Endodermal cell (in vitro differentiated cells): ENCODE measurements at regions not wholly inside any gene's neighbourhood (a gene's known extent, or its start where the extent isn't known, plus 50 kb on each side); places are given as distances from the start of the nearest gene placed in this dataset.
A peak's percentile ranks its signal among the peaks of the same experiment; 100 is the strongest.
"Not testable (repeated sequence)": the region's sequence is repeated elsewhere in the genome, so short reads cannot be mapped to it uniquely, and the experiment has no call there.

Experiments
- DNase-seq: peaks from one replicate; pipeline ENCODE4 v3.0.0-alpha.2; 2017
- H3K27ac ChIP-seq: 2 replicates; pipeline ENCODE4 v1.5.1; 2013; ENCODE audit warnings: mild to moderate bottlenecking, low read depth, low read length, moderate library complexity
- H3K27me3 ChIP-seq: 2 replicates; pipeline ENCODE4 v1.6.1; 2013; ENCODE audit warnings: mild to moderate bottlenecking, low read length, moderate library complexity; ENCODE audit not compliant: insufficient read depth, control insufficient read depth, poor library complexity, severe bottlenecking
- H3K36me3 ChIP-seq: 2 replicates; pipeline ENCODE4 v1.7.0; 2013; ENCODE audit warnings: mild to moderate bottlenecking, low read length, moderate library complexity; ENCODE audit not compliant: control insufficient read depth, insufficient read depth
- H3K4me1 ChIP-seq: one replicate; pipeline ENCODE4 v1.7.0; 2013; ENCODE audit warnings: low read length; ENCODE audit not compliant: control insufficient read depth, insufficient read depth
- H3K4me3 ChIP-seq: 2 replicates; pipeline ENCODE4 v1.5.1; 2013; ENCODE audit warnings: mild to moderate bottlenecking, low read length, moderate library complexity
- H3K9ac ChIP-seq: 2 replicates; pipeline ENCODE4 v1.6.1; 2013; ENCODE audit warnings: mild to moderate bottlenecking, low read length, moderate library complexity; ENCODE audit not compliant: poor library complexity, severe bottlenecking; ENCODE audit errors: extremely low read depth
- H3K9me3 ChIP-seq: 2 replicates; pipeline ENCODE4 v1.6.1; 2013; ENCODE audit warnings: mild to moderate bottlenecking, low read length, moderate library complexity; ENCODE audit not compliant: control insufficient read depth
- H3K27ac Mint-ChIP-seq: 2 replicates; pipeline ENCODE4 v1.8.0; 2020; ENCODE audit warnings: mixed read lengths
- H3K27me3 Mint-ChIP-seq: 2 replicates; pipeline ENCODE4 v1.8.0; 2021; ENCODE audit warnings: mild to moderate bottlenecking, mixed read lengths; ENCODE audit not compliant: insufficient read depth
- H3K36me3 Mint-ChIP-seq: 2 replicates; pipeline ENCODE4 v1.8.0; 2020; ENCODE audit warnings: low read depth, mixed read lengths
- H3K4me1 Mint-ChIP-seq: 2 replicates; pipeline ENCODE4 v1.8.0; 2020; ENCODE audit warnings: mixed read lengths
- H3K4me3 Mint-ChIP-seq: 2 replicates; pipeline ENCODE4 v1.8.0; 2020; ENCODE audit warnings: mild to moderate bottlenecking, moderate library complexity, mixed read lengths
- H3K9me3 Mint-ChIP-seq: 2 replicates; pipeline ENCODE4 v1.8.0; 2020; ENCODE audit warnings: mild to moderate bottlenecking, mixed read lengths
- WGBS, 2 experiments: methylation state at CpG; one replicate each; pipeline versions ENCODE4 v1.1.5 to v1.1.7; 2013; ENCODE audit warnings: missing lambda C conversion rate in 2 of 2, mixed read lengths in 1 of 2; ENCODE audit not compliant: insufficient coverage in 1 of 2, insufficient read length in 1 of 2; 5-methylcytosine and 5-hydroxymethylcytosine counted together

DNA sequence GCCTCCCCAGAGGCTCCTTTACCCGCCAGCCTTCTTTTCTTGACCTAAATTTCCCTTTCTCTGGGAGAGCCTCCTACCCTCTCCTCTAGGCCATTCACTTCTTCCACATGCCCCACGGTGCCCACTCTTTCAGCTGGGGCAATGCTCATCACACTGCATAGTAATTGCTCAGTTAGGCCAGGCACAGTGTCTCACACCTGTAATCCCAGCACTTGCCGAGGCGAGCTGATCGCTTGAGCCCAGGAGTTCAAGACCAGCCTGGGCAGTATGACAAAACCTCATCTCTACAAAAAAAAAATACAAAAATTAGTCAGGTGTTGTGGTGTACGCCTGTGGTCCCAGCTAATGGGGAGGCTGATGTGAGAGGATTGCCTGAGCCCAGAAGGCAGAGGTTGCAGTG lies 1956.7 kb downstream of the FOXD4L5 start:
- not testable (repeated sequence) for H3K27ac ChIP-seq, H3K9ac ChIP-seq, H3K36me3 Mint-ChIP-seq, H3K36me3 ChIP-seq, H3K4me1 Mint-ChIP-seq, H3K27ac Mint-ChIP-seq, H3K9me3 Mint-ChIP-seq, H3K4me3 Mint-ChIP-seq, DNase-seq, H3K9me3 ChIP-seq, H3K27me3 ChIP-seq, H3K4me3 ChIP-seq, H3K4me1 ChIP-seq
- peaks cover 29% of the 10 kb centered on the region for H3K27me3 Mint-ChIP-seq
- 87% methylated on average over 3 of the region's 6 CpGs; no CpG with 5 or more reads in 1 of the 2 experiments for WGBS, 2 experiments

DNA sequence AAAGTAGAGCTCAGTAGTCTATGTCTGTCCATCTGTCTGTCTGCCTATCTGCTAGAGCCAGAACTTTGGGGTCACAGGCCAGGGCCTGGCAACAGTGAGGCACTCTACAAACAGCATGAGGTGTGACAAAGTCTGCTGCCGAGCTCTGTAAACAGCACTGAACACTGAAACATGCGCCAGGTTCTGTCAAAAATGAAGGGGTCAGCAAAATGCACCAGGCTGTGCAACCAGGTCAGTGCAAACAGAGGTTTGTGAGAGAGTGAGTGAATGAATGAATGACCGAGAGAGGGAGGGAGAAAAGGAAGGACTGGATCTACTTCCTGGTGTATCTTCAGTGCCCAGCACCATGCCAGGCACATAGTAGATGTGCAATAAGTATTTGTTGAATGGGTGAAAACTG lies 1957.8 kb downstream of the FOXD4L5 start:
- H3K9ac ChIP-seq, H3K27ac ChIP-seq, H3K27ac Mint-ChIP-seq, DNase-seq, H3K27me3 ChIP-seq, H3K9me3 Mint-ChIP-seq, H3K9me3 ChIP-seq, H3K4me3 Mint-ChIP-seq, H3K36me3 Mint-ChIP-seq, H3K4me3 ChIP-seq, H3K4me1 Mint-ChIP-seq, H3K4me1 ChIP-seq, H3K36me3 ChIP-seq: not testable (repeated sequence)
- WGBS, 2 experiments = 84 to 85% methylated on average over 3 of the region's 3 CpGs
- H3K27me3 Mint-ChIP-seq = peaks cover 29% of the 10 kb centered on the region

DNA sequence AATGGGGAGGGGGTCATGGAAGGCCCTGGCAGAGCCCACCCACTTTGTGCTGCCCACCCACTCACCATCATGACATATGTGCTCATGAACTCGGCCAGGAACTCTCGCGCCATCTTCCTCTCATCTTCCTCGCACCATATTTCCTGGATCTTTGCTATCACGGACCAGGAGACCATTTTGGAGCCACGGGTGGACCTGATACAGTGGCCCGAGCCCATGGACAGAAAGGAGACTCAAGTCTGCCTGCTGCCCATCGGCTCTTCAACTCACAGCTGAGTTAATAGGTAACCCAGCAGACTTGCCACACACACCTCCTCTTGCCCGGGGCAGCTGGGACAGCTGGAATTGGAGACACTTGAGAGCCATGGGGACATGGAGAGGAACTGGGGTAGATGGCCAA lies 1958.3 kb downstream of the FOXD4L5 start:
- H3K27ac Mint-ChIP-seq, H3K9me3 ChIP-seq, H3K4me3 ChIP-seq, H3K9me3 Mint-ChIP-seq, H3K4me3 Mint-ChIP-seq, H3K36me3 ChIP-seq, H3K4me1 ChIP-seq, H3K4me1 Mint-ChIP-seq, H3K27ac ChIP-seq, H3K36me3 Mint-ChIP-seq, DNase-seq, H3K27me3 ChIP-seq, H3K9ac ChIP-seq: not testable (repeated sequence)
- WGBS, 2 experiments = 94% methylated on average over 3 of the region's 9 CpGs; no CpG with 5 or more reads in 1 of the 2 experiments
- peaks cover 31% of the 10 kb centered on the region for H3K27me3 Mint-ChIP-seq

DNA sequence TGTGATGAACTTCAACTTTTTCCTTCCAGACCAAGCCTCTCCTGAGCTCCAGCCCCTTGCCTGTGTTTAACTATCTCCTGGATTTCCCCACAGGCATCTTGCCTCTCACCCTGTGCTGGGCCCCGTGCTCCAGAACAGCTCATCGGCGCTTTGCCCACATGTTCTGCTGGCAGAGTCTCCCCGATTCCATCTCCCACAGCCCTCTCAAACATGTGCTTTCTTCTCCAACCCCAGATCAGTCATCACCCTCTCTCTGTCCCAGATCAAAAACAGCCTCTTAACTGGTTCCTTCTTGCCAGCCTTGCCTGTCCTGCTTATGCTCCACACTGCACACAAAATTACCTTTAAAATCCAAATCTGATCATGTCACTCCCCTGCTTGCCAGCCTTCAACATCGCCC lies 1959.3 kb downstream of the FOXD4L5 start:
- H3K4me1 ChIP-seq, DNase-seq, H3K9ac ChIP-seq, H3K4me3 ChIP-seq, H3K9me3 ChIP-seq, H3K27me3 ChIP-seq, H3K4me3 Mint-ChIP-seq, H3K27ac Mint-ChIP-seq, H3K9me3 Mint-ChIP-seq, H3K27ac ChIP-seq, H3K4me1 Mint-ChIP-seq, H3K36me3 Mint-ChIP-seq, H3K36me3 ChIP-seq: not testable (repeated sequence)
- H3K27me3 Mint-ChIP-seq = peaks cover 31% of the 10 kb centered on the region
- 79 to 90% methylated on average over 4 to 5 of the region's 5 CpGs for WGBS, 2 experiments

DNA sequence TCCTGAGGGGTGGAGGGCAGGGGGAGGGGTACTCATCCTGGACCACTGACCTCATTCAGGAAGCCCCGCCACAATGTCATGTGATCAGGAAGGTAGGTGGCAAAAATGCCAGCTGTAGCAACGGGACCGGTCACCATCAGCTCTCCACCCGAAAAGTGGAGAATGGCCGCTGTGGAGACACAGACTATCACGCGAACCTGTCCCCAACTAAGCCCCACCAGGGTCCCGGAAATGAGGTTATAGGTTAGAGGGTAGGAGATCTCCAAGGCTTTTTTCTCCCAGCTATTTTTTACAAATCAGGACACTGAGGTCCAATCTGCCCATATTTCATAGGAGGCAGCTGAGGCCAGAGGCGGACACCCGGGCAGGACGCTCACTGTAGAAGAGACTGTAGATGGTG lies 1966.9 kb downstream of the FOXD4L5 start:
- not testable (repeated sequence) for H3K9ac ChIP-seq, H3K9me3 ChIP-seq, H3K27ac Mint-ChIP-seq, H3K4me3 ChIP-seq, DNase-seq, H3K36me3 ChIP-seq, H3K27me3 ChIP-seq, H3K27ac ChIP-seq, H3K4me3 Mint-ChIP-seq, H3K4me1 Mint-ChIP-seq, H3K9me3 Mint-ChIP-seq, H3K4me1 ChIP-seq, H3K36me3 Mint-ChIP-seq
- 76% methylated on average over 7 of the region's 11 CpGs; no CpG with 5 or more reads in 1 of the 2 experiments for WGBS, 2 experiments
- peaks cover 11% of the 10 kb centered on the region for H3K27me3 Mint-ChIP-seq

DNA sequence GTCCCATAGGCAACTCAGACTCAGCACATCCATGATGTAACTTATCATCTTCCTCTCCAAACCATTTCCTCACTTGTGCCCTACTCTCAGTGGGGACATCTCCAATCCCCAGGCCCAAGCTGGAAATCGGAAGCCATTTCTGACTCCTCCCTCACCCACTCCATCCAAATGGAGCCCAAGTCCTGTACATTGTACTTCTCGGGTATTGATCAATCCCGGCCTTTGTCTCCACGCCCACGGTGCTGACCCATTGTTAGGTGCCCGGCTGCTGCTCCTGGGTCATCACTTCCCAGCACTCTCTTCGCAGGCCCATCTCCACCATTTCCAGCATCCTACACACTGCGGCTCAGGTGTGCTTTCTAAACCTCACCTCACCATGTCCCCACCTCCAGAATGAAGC lies 1969.6 kb downstream of the FOXD4L5 start:
- H3K36me3 Mint-ChIP-seq, H3K4me3 ChIP-seq, H3K4me1 Mint-ChIP-seq, H3K36me3 ChIP-seq, H3K9me3 ChIP-seq, H3K27ac Mint-ChIP-seq, H3K27me3 Mint-ChIP-seq, H3K4me3 Mint-ChIP-seq, H3K27me3 ChIP-seq, H3K9me3 Mint-ChIP-seq, H3K27ac ChIP-seq, H3K9ac ChIP-seq, H3K4me1 ChIP-seq: not testable (repeated sequence)
- DNase-seq = peak; percentile 2
- 71 to 94% methylated on average over 3 to 7 of the region's 8 CpGs for WGBS, 2 experiments

DNA sequence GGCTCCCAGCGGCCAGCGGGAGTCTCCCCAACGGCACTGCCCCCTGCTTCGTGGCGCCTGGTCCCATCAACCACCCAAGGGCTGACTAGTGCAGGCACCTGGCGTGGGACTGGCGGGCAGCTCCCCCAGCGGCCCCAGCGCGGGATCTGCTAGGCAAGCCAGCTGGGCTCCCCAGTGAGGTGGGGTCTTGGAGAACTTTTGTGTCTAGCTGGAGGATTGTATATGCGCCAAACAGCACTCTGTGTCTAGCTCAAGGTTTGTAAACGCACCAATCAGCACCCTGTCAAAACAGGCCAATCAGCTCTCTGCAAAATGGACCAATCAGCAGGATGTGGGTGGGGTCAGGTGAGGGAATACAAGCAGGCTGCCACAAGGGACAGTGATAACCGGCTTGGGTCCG lies 1988.2 kb downstream of the FOXD4L5 start:
- not testable (repeated sequence) for H3K4me3 ChIP-seq, H3K4me1 ChIP-seq, H3K27ac ChIP-seq, DNase-seq, H3K27ac Mint-ChIP-seq, H3K27me3 Mint-ChIP-seq, H3K36me3 Mint-ChIP-seq, H3K9me3 Mint-ChIP-seq, H3K4me3 Mint-ChIP-seq, H3K4me1 Mint-ChIP-seq, H3K9ac ChIP-seq, H3K36me3 ChIP-seq, H3K27me3 ChIP-seq, H3K9me3 ChIP-seq
- 87 to 93% methylated on average over 2 to 8 of the region's 14 CpGs for WGBS, 2 experiments
